WTC11 (cell line): ENCODE measurements at regions not wholly inside any gene's neighbourhood (a gene's known extent, or its start where the extent isn't known, plus 50 kb on each side); places are given as distances from the start of the nearest gene placed in this dataset.

Experiments used
- ATF6 ChIP-seq: sonication (generic); formaldehyde crosslinking; IDR thresholded peaks from 2 replicates; pipeline ENCODE4 v1.8.1; 2023; ENCODE audit warnings: mild to moderate bottlenecking, missing genetic modification reagents
- CTCF ChIP-seq: fragments of 200-600 bp; IDR thresholded peaks from 2 replicates; pipeline ENCODE4 v1.8.0; 2022; ENCODE audit warnings: antibody characterized with exemption
- MAX ChIP-seq: sonication (generic); formaldehyde crosslinking; IDR thresholded peaks from 2 replicates; pipeline ENCODE4 v1.8.0; 2022; ENCODE audit warnings: mild to moderate bottlenecking, missing genetic modification reagents
- NR1H2 ChIP-seq: sonication (generic); formaldehyde crosslinking; IDR thresholded peaks from 2 replicates; pipeline ENCODE4 v1.9.0; 2021; ENCODE audit warnings: mild to moderate bottlenecking, moderate library complexity, missing genetic modification reagents
- NR2C2 ChIP-seq: sonication (generic); formaldehyde crosslinking; IDR thresholded peaks from 2 replicates; pipeline ENCODE4 v1.8.0; 2022; ENCODE audit warnings: mild to moderate bottlenecking, missing genetic modification reagents
- PREB ChIP-seq: sonication (generic); formaldehyde crosslinking; IDR thresholded peaks from 2 replicates; pipeline ENCODE4 v1.8.1; 2022; ENCODE audit warnings: mild to moderate bottlenecking, missing genetic modification reagents, moderate library complexity, borderline replicate concordance
- SP1 ChIP-seq: sonication (generic); formaldehyde crosslinking; conservative IDR thresholded peaks from 2 replicates; pipeline ENCODE4 v1.8.1; 2022; ENCODE audit warnings: missing genetic modification reagents
- TCF7 ChIP-seq: sonication (generic); formaldehyde crosslinking; IDR thresholded peaks from 2 replicates; pipeline ENCODE4 v1.8.0; 2022; ENCODE audit warnings: mild to moderate bottlenecking, low read depth, missing genetic modification reagents, moderate library complexity
- TP53 ChIP-seq: sonication (generic); formaldehyde crosslinking; IDR thresholded peaks from 2 replicates; pipeline ENCODE4 v1.8.1; 2023; ENCODE audit warnings: mild to moderate bottlenecking, missing genetic modification reagents
- ZNF138 ChIP-seq: sonication (generic); formaldehyde crosslinking; conservative IDR thresholded peaks from 2 replicates; pipeline ENCODE4 v1.8.1; 2022; ENCODE audit warnings: mild to moderate bottlenecking, moderate library complexity, missing genetic modification reagents
- ZNF232 ChIP-seq: sonication (generic); formaldehyde crosslinking; IDR thresholded peaks from 2 replicates; pipeline ENCODE4 v1.8.0; 2022; ENCODE audit warnings: mild to moderate bottlenecking, missing genetic modification reagents

GRCh38 chr2:172248381-172248780 is 145.7 kb upstream of the DLX2 start:
- TF ChIP-seq NR1H2 = no peak
- no peak for TF ChIP-seq CTCF
- TF ChIP-seq TCF7 = no peak
- no peak for TF ChIP-seq SP1
- no peak for TF ChIP-seq MAX (CRISPR knock-in tag)
- no peak for TF ChIP-seq ATF6 (CRISPR knock-in tag)
- TF ChIP-seq PREB (CRISPR knock-in tag) = no peak
- TF ChIP-seq TP53 (CRISPR knock-in tag) = no peak
- TF ChIP-seq NR2C2 (CRISPR knock-in tag) = no peak
- TF ChIP-seq ZNF232 = no peak
- no peak for TF ChIP-seq ZNF138
